Colonic mucosa (tissue), 4 donors: ENCODE measurements at regions not wholly inside any gene's neighbourhood (a gene's known extent, or its start where the extent isn't known, plus 50 kb on each side); places are given as distances from the start of the nearest gene placed in this dataset.

Source experiments
- DNase-seq: peaks from one replicate; pipeline ENCODE4 v3.0.0-alpha.2; 2020
- H3K27ac ChIP-seq: fragments of 200-600 bp; one replicate; pipeline ENCODE4 v1.8.0; 2021
- H3K27me3 ChIP-seq: fragments of 200-600 bp; one replicate; pipeline ENCODE4 v1.8.0; 2021
- H3K36me3 ChIP-seq: fragments of 200-600 bp; one replicate; pipeline ENCODE4 v1.8.0; 2021
- H3K4me1 ChIP-seq: fragments of 200-600 bp; one replicate; pipeline ENCODE4 v1.8.0; 2021; ENCODE audit warnings: mild to moderate bottlenecking
- H3K4me3 ChIP-seq: fragments of 200-600 bp; one replicate; pipeline ENCODE4 v1.8.0; 2021
- H3K9ac ChIP-seq, 2 donors: one replicate each; pipeline ENCODE4 v1.7.0; 2013; ENCODE audit warnings: control low read depth in 2 of 2, low read depth in 2 of 2, low read length in 2 of 2
- H3K9me3 ChIP-seq: fragments of 200-600 bp; one replicate; pipeline ENCODE4 v1.8.0; 2021
- CTCF ChIP-seq: fragments of 200-600 bp; IDR thresholded peaks from one replicate; pipeline ENCODE4 v1.8.0; 2022; ENCODE audit warnings: antibody characterized with exemption, mild to moderate bottlenecking
- intact Hi-C: fragments of 100-400 bp; cut with DNase I; formaldehyde crosslinking; loops from one replicate; pipeline ENCODE4 v1.14.1; 2022
- donor health status: healthy.
- donor health status: DM: no; HTN: no; CAD: no.
- donor health status: DM: no; HTN: no; CAD: no.

GRCh38 chr2:128502200-128502599, 183.5 kb upstream of the HS6ST1 start:
- Histone ChIP-seq H3K9me3 (no peaks in the 10 kb centered on the region), H3K4me3 (no peak overlapping the region), H3K27ac (no peak overlapping the region), H3K4me1 (no peaks in the 10 kb centered on the region), H3K36me3 (no peaks in the 10 kb centered on the region), H3K27me3 (no peaks in the 10 kb centered on the region), H3K9ac (no peak overlapping the region)
- DNase-seq, result no peak
- intact Hi-C loops, result no loop called here
- TF ChIP-seq CTCF, result no peak

- Histone ChIP-seq H3K27ac (no peak overlapping the region), H3K9me3 (no peaks in the 10 kb centered on the region), H3K27me3 (no peaks in the 10 kb centered on the region), H3K4me3 (no peak overlapping the region), H3K9ac (no peak overlapping the region), H3K4me1 (no peaks in the 10 kb centered on the region), H3K36me3 (no peaks in the 10 kb centered on the region)
- no peak for TF ChIP-seq CTCF
- intact Hi-C loops, result no loop called here
- no peak for DNase-seq
Observed at GRCh38 chr2:128502638-128503246, 184.1 kb upstream of the HS6ST1 start.

- intact Hi-C loops, result no loop called here
- no peak overlapping the region for H3K27ac ChIP-seq
- H3K27me3 ChIP-seq, result no peaks in the 10 kb centered on the region
- no peak overlapping the region for H3K9ac ChIP-seq
- H3K4me3 ChIP-seq, result no peak overlapping the region
- DNase-seq, result no peak
- TF ChIP-seq CTCF, result no peak
- no peaks in the 10 kb centered on the region for H3K9me3 ChIP-seq
- H3K36me3 ChIP-seq, result no peaks in the 10 kb centered on the region
- no peaks in the 10 kb centered on the region for H3K4me1 ChIP-seq
Observed at GRCh38 chr2:128503399-128504245, 185.0 kb upstream of the HS6ST1 start.

- Histone ChIP-seq H3K27ac (no peak overlapping the region), H3K36me3 (no peaks in the 10 kb centered on the region), H3K9ac (no peak overlapping the region), H3K27me3 (no peaks in the 10 kb centered on the region), H3K4me1 (no peaks in the 10 kb centered on the region), H3K9me3 (no peaks in the 10 kb centered on the region), H3K4me3 (no peak overlapping the region)
- DNase-seq, result no peak
- no peak for TF ChIP-seq CTCF
- intact Hi-C loops, result no loop called here
Observed at GRCh38 chr2:128504246-128505149, 185.8 kb upstream of the HS6ST1 start.

GRCh38 chr2:128505150-128505490, 186.5 kb upstream of the HS6ST1 start:
- no peaks in the 10 kb centered on the region for H3K27me3 ChIP-seq
- H3K9ac ChIP-seq, result no peak overlapping the region
- no peaks in the 10 kb centered on the region for H3K4me1 ChIP-seq
- no peak for DNase-seq
- no peak overlapping the region for H3K4me3 ChIP-seq
- TF ChIP-seq CTCF, result no peak
- no peaks in the 10 kb centered on the region for H3K36me3 ChIP-seq
- H3K9me3 ChIP-seq, result no peaks in the 10 kb centered on the region
- intact Hi-C loops, result no loop called here
- H3K27ac ChIP-seq, result no peak overlapping the region
